Esophagus squamous epithelium (tissue), 5 donors: ENCODE measurements at regions not wholly inside any gene's neighbourhood (a gene's known extent, or its start where the extent isn't known, plus 50 kb on each side); places are given as distances from the start of the nearest gene placed in this dataset.

ENCODE experiments used
- DNase-seq: peaks from one replicate; lab custom pipeline; 2025; lab: John Stamatoyannopoulos, UW
- H3K27ac ChIP-seq, 4 donors: fragments of 200-600 bp; sonication (generic); one replicate each; pipeline ENCODE4 v1.5.1; 2016 to 2019; ENCODE audit warnings: mild to moderate bottlenecking in 1 of 4
- H3K27me3 ChIP-seq, 4 donors: fragments of 200-600 bp; sonication (generic); 1 replicate in 3 of 4; 2 replicates in 1 of 4; pipeline versions ENCODE4 v1.5.1 to v1.6.0; 2017 to 2021; ENCODE audit warnings: antibody characterized with exemption in 1 of 4
- H3K36me3 ChIP-seq, 3 donors: fragments of 200-600 bp; sonication (generic); one replicate each; pipeline ENCODE4 v1.5.1; 2016 to 2019
- H3K4me1 ChIP-seq, 3 donors: fragments of 200-600 bp; sonication (generic); one replicate each; pipeline ENCODE4 v1.5.1; 2017 to 2019
- H3K4me3 ChIP-seq, 4 donors: fragments of 200-600 bp; sonication (generic); 1 replicate in 3 of 4; 2 replicates in 1 of 4; pipeline ENCODE4 v1.5.1; 2016 to 2019; ENCODE audit warnings: mild to moderate bottlenecking in 2 of 4, moderate library complexity in 1 of 4
- H3K9me3 ChIP-seq, 3 donors: fragments of 200-600 bp; sonication (generic); one replicate each; pipeline ENCODE4 v1.5.1; 2016 to 2019
- POLR2A ChIP-seq, 4 donors: fragments of 450-650 bp; IDR thresholded peaks; one replicate each; pipeline ENCODE4 v1.6.1; 2017; ENCODE audit warnings: antibody characterized with exemption in 4 of 4, mild to moderate bottlenecking in 4 of 4, moderate library complexity in 3 of 4
- WGBS, 2 donors: methylation state at CpG; one replicate each; pipeline ENCODE4 v1.1.5; 2018; 5-methylcytosine and 5-hydroxymethylcytosine counted together
- intact Hi-C: fragments of 100-400 bp; cut with DNase I; formaldehyde crosslinking; loops from one replicate; pipeline ENCODE4 v1.15.0; 2022
- TF ChIP-seq, protein P1 (sequence below), 6 experiments: fragments of 450-650 bp in 4 of 6; fragments of 200-600 bp in 2 of 6; sonication (generic) in 2 of 6; IDR thresholded peaks; one replicate each; pipeline ENCODE4 v1.5.1; 2016 to 2019; ENCODE audit warnings: antibody characterized with exemption in 6 of 6, mild to moderate bottlenecking in 4 of 6, moderate library complexity in 4 of 6
- donor health status: DM: yes; HTN: yes; CAD: no.

DNA sequence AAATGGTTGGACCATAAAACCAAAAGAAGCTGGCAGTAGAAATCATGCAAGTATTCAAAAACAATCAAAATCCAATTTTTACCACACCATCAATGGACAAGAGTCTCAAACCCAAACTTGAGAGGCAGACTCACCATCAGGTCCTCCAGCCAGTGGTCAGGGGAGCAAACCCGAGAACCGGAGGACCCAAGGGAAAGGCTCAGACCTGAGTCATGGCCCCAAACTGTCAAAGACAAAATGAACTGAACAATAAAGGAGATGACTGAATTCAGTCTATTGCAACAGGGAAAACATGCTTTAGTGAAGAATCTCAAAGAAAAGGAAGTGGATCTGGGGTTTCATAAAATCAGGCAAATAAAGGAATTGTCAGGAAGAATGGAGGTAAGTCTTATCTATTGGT, 150.7 kb upstream of the MGAT5 start:
- H3K4me3 ChIP-seq, result no peak overlapping the region
- 83 to 93% methylated on average over 2 of the region's 2 CpGs for WGBS, 2 donors
- no peak overlapping the region for H3K27ac ChIP-seq
- DNase-seq, result no peak
- H3K9me3 ChIP-seq, result no peaks in the 10 kb centered on the region
- TF ChIP-seq POLR2A (IDR thresholded peaks at IDR 0.05), result no peak
- TF ChIP-seq, protein P1, sequence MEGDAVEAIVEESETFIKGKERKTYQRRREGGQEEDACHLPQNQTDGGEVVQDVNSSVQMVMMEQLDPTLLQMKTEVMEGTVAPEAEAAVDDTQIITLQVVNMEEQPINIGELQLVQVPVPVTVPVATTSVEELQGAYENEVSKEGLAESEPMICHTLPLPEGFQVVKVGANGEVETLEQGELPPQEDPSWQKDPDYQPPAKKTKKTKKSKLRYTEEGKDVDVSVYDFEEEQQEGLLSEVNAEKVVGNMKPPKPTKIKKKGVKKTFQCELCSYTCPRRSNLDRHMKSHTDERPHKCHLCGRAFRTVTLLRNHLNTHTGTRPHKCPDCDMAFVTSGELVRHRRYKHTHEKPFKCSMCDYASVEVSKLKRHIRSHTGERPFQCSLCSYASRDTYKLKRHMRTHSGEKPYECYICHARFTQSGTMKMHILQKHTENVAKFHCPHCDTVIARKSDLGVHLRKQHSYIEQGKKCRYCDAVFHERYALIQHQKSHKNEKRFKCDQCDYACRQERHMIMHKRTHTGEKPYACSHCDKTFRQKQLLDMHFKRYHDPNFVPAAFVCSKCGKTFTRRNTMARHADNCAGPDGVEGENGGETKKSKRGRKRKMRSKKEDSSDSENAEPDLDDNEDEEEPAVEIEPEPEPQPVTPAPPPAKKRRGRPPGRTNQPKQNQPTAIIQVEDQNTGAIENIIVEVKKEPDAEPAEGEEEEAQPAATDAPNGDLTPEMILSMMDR (IDR thresholded peaks at IDR 0.05), result no peak
- intact Hi-C loops, result no loop called here
- H3K36me3 ChIP-seq, result no peaks in the 10 kb centered on the region
- H3K27me3 ChIP-seq, result peaks cover 0 to 14% (median 0%) of the 10 kb centered on the region in 4 donors
- no peaks in the 10 kb centered on the region for H3K4me1 ChIP-seq

DNA sequence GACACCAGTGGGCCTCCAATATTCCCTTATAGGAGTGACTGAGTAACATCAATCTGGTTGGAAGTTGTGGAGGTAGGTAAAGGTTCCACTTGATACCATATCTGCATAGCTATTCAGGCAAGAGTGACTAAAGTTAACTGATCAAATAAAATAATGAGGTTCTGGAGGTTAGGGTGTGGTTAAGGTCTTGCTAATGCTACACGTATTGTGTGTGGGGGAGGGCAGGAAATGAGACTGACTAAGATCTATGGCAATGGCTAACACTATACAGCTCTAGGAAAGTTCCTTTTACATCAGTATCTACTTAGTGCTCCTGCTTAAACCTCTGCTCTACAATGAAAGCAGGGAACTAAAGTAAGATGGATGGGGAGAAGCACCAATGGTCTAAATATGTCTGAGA, 149.1 kb upstream of the MGAT5 start:
- no peak for DNase-seq
- H3K27ac ChIP-seq, result no peak overlapping the region
- H3K27me3 ChIP-seq, result peaks cover 0 to 14% (median 0%) of the 10 kb centered on the region in 4 donors
- intact Hi-C loops, result no loop called here
- 20 to 29% methylated on average over 1 of the region's 1 CpG for WGBS, 2 donors
- no peaks in the 10 kb centered on the region for H3K4me1 ChIP-seq
- H3K9me3 ChIP-seq, result no peaks in the 10 kb centered on the region
- no peak for TF ChIP-seq POLR2A (IDR thresholded peaks at IDR 0.05)
- TF ChIP-seq, protein P1 (IDR thresholded peaks at IDR 0.05), result no peak
- no peak overlapping the region for H3K4me3 ChIP-seq
- no peaks in the 10 kb centered on the region for H3K36me3 ChIP-seq

DNA sequence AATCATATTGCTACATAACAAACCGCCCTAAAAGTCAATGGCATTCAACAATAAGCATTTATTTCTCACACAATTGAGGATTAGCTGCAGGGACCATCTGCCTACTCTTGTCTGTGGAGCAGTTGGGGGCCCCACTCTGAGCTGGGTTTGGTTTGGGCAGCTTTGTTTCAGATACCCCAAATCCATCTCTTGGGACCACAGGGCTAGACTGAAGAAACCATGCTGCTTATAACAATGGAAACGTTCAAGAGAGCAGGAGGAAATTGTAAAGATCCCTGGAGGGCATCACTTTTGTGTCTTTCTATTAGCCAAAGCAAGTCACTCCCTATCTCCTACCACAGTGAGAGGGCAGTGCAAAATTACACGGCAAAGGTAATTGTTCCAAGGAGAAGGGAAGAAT, 146.5 kb upstream of the MGAT5 start:
- Histone ChIP-seq H3K27me3 (peaks cover 0 to 8% (median 0%) of the 10 kb centered on the region in 4 donors), H3K27ac (no peak overlapping the region), H3K4me1 (no peaks in the 10 kb centered on the region), H3K9me3 (peaks cover 0 to 9% (median 0%) of the 10 kb centered on the region in 3 donors), H3K4me3 (no peak overlapping the region), H3K36me3 (no peaks in the 10 kb centered on the region)
- no peak for DNase-seq
- intact Hi-C loops, result no loop called here
- TF ChIP-seq, protein P1 (IDR thresholded peaks at IDR 0.05), result no peak
- TF ChIP-seq POLR2A (IDR thresholded peaks at IDR 0.05), result no peak
- 50 to 53% methylated on average over 3 of the region's 3 CpGs for WGBS, 2 donors

DNA sequence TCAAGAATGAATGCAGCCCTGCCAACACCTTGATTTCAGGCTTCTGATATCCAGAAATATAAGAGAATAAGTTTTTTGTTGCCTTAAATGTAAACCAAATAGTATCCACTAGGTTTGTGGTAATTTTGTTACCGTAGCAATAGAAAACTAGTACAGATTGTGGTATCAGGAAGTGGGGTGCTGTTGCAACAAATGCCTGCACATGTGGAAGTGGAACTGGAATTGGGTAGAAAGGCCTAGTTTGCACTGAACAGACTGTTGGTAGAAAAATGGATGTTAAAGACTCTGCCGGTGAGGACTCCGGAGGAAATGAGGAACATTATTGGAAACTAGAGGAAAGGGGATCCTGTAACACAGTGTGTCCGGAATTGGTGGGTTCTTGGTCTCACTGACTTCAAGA, 145.8 kb upstream of the MGAT5 start:
- WGBS, 2 donors, result 79 to 84% methylated on average over 4 of the region's 4 CpGs
- Histone ChIP-seq H3K27me3 (peaks cover 0 to 2% (median 0%) of the 10 kb centered on the region in 4 donors), H3K9me3 (peaks cover 0 to 9% (median 0%) of the 10 kb centered on the region in 3 donors), H3K4me1 (no peaks in the 10 kb centered on the region), H3K36me3 (no peaks in the 10 kb centered on the region), H3K27ac (no peak overlapping the region), H3K4me3 (no peak overlapping the region)
- no peak for DNase-seq
- no peak for TF ChIP-seq POLR2A (IDR thresholded peaks at IDR 0.05)
- TF ChIP-seq, protein P1 (IDR thresholded peaks at IDR 0.05), result no peak
- intact Hi-C loops, result no loop called here

DNA sequence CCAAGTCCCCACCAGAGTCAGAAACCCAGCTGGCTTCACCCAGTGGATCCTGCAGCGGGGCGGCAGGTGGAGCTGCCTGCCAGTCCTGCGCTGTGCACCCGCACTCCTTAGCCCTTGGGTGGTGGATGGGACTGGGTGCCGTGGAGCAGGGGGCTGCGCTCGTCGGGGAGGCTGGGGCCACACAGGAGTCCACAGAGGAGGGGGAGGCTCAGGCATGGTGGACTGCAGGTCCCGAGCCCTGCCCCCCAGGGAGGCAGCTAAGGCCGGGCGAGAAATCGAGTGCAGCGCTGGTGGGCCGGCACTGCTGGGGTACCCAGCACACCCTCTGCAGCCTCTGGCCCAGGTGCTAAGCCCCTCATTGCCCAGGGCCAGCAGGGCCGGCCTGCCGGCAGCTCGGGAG, 144.6 kb upstream of the MGAT5 start:
- intact Hi-C loops, result no loop called here
- peaks cover 0 to 4% (median 0%) of the 10 kb centered on the region in 4 donors for H3K27me3 ChIP-seq
- 89 to 100% methylated on average over 1 to 7 of the region's 17 CpGs for WGBS, 2 donors
- peaks cover 0 to 9% (median 0%) of the 10 kb centered on the region in 3 donors for H3K9me3 ChIP-seq
- H3K36me3 ChIP-seq, result no peaks in the 10 kb centered on the region
- no peak for TF ChIP-seq POLR2A (IDR thresholded peaks at IDR 0.05)
- TF ChIP-seq, protein P1 (IDR thresholded peaks at IDR 0.05), result no peak
- H3K4me3 ChIP-seq, result no peak overlapping the region
- no peaks in the 10 kb centered on the region for H3K4me1 ChIP-seq
- H3K27ac ChIP-seq, result no peak overlapping the region
- DNase-seq, result no peak
